ENCODE measurements at regions not wholly inside any gene's neighbourhood (a gene's known extent, or its start where the extent isn't known, plus 50 kb on each side); places are given as distances from the start of the nearest gene placed in this dataset.

DNA sequence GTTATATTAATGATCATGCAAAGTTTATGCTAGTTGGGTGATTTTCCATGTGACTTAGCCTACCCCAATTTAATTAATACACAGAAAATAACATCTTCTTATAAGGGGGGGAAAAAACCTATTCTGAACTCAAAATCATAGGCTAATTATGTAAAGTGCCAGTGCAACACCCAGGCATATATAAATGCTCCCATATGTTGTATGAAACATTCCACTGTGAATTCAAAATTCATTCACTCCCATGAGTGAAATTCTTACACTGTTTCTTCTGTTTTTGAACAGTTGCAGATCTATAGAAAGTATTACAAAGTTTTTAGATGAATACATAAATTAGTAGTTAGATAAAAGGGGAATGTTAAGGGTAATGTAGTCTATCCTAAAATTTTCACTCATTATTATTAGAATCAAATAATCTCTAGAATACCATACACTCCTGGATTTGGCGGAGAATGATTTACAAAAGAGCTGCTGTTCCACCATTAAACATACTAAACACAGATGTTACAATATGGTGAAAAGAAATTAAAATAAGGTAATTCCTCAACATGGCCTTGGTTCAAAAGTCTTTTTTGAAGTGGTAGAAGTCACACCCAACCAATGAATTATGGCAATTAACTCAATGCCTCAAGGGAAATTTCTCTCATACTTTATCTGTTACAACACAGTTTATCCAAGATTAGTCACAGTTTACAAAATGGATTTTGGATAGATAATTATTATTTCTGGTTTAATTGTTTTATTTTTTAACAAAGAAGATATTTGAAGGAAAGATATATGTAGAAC is 454.1 kb upstream of the FLRT2 start:
- no peak for TF ChIP-seq POLR2A (IDR thresholded peaks at IDR 0.05)
- TF ChIP-seq, protein P1, sequence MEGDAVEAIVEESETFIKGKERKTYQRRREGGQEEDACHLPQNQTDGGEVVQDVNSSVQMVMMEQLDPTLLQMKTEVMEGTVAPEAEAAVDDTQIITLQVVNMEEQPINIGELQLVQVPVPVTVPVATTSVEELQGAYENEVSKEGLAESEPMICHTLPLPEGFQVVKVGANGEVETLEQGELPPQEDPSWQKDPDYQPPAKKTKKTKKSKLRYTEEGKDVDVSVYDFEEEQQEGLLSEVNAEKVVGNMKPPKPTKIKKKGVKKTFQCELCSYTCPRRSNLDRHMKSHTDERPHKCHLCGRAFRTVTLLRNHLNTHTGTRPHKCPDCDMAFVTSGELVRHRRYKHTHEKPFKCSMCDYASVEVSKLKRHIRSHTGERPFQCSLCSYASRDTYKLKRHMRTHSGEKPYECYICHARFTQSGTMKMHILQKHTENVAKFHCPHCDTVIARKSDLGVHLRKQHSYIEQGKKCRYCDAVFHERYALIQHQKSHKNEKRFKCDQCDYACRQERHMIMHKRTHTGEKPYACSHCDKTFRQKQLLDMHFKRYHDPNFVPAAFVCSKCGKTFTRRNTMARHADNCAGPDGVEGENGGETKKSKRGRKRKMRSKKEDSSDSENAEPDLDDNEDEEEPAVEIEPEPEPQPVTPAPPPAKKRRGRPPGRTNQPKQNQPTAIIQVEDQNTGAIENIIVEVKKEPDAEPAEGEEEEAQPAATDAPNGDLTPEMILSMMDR (IDR thresholded peaks at IDR 0.05): no peak
- TF ChIP-seq POLR2AphosphoS5 (IDR thresholded peaks at IDR 0.05): no peak
